ENCODE measurements at regions not wholly inside any gene's neighbourhood (a gene's known extent, or its start where the extent isn't known, plus 50 kb on each side); places are given as distances from the start of the nearest gene placed in this dataset.
"Not testable (repeated sequence)": the region's sequence is repeated elsewhere in the genome, so short reads cannot be mapped to it uniquely, and the experiment has no call there.

- no peak for TF ChIP-seq CTCF (conservative IDR thresholded peaks at IDR 0.05; ENCODE audit: low read depth, low read length)
- no peak overlapping the region for H3K4me3 ChIP-seq (ENCODE audit: low read depth, low read length)
- no peak for DNase-seq (ENCODE audit: low read depth)
Measured at GRCh38 chr7:68760556-68760955, 837.7 kb upstream of the AUTS2 start.

GRCh38 chr7:68767462-68767861 lies 830.8 kb upstream of the AUTS2 start:
- DNase-seq (ENCODE audit: low read depth): no peak
- H3K4me3 ChIP-seq (ENCODE audit: low read depth, low read length): no peak overlapping the region
- no peak for TF ChIP-seq CTCF (conservative IDR thresholded peaks at IDR 0.05; ENCODE audit: low read depth, low read length)

- TF ChIP-seq CTCF (conservative IDR thresholded peaks at IDR 0.05; ENCODE audit: low read depth, low read length): no peak
Measured at GRCh38 chr7:68770649-68771048, 827.6 kb upstream of the AUTS2 start.

GRCh38 chr7:68776326-68776725 lies 821.9 kb upstream of the AUTS2 start:
- TF ChIP-seq CTCF (conservative IDR thresholded peaks at IDR 0.05; ENCODE audit: low read depth, low read length): no peak
- H3K4me3 ChIP-seq (ENCODE audit: low read depth, low read length): no peak overlapping the region
- no peak for DNase-seq (ENCODE audit: low read depth)

More at GRCh38 chr7:68770649-68771048, 827.6 kb upstream of the AUTS2 start:
- no peak for DNase-seq (ENCODE audit: low read depth)
- H3K4me3 ChIP-seq (ENCODE audit: low read depth, low read length): no peak overlapping the region

GRCh38 chr7:68783684-68784083 lies 814.6 kb upstream of the AUTS2 start:
- no peak overlapping the region for H3K4me3 ChIP-seq (ENCODE audit: low read depth, low read length)
- no peak for TF ChIP-seq CTCF (conservative IDR thresholded peaks at IDR 0.05; ENCODE audit: low read depth, low read length)
- no peak for DNase-seq (ENCODE audit: low read depth)

DNA sequence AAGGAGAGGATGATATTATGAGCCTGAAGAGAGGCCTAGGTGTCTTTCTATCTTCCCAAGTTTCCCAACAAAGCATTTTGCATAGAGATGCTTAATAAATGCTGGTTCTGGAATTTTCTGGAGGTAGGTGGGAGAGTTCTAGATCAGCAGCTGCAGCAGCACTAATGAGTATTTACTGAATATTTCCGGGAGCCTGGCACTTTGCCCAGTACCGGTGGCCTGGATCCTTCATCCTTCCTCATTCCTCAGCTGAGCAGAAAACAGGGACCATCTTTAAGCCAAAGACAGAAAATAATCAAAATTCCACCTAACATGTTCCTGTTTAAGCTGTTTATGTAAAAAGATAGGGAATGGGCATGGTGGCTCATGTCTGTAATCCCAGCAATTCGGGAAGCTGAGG lies 813.2 kb upstream of the AUTS2 start:
- DNase-seq (ENCODE audit: low read depth): no peak
- H3K4me3 ChIP-seq (ENCODE audit: low read depth, low read length): no peak overlapping the region
- no peak for TF ChIP-seq CTCF (conservative IDR thresholded peaks at IDR 0.05; ENCODE audit: low read depth, low read length)

DNA sequence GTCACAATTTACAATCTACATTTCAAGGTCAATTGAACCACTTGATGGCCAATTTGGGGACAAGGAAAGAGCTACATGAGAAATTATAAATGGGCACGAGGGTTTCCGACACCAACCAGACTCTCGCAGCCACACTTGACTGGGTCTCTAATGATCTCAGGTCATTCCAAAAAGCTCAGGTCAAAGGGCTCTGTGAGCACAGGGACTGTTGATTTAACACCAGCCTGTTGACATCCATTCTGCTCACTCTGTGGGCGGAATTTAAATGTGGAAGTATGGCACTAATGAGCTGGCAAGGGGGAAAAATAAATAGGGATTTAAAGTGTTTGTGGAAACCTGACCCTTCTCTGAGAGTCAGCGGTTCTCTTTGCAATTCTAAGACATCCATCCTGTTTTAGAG lies 810.7 kb upstream of the AUTS2 start:
- DNase-seq (ENCODE audit: low read depth): no peak
- TF ChIP-seq CTCF (conservative IDR thresholded peaks at IDR 0.05; ENCODE audit: low read depth, low read length): no peak
- no peak overlapping the region for H3K4me3 ChIP-seq (ENCODE audit: low read depth, low read length)

- DNase-seq (ENCODE audit: low read depth); H3K4me3 ChIP-seq (ENCODE audit: low read depth, low read length): not testable (repeated sequence)
Measured at GRCh38 chr7:68788529-68788928, 809.7 kb upstream of the AUTS2 start.

Measured in epithelial cell of proximal tubule (primary cell).